ENCODE measurements at regions not wholly inside any gene's neighbourhood (a gene's known extent, or its start where the extent isn't known, plus 50 kb on each side); places are given as distances from the start of the nearest gene placed in this dataset.

GRCh38 chr11:86152006-86152862, 83.3 kb upstream of the PICALM start:
- Histone ChIP-seq H3K9me3 (ENCODE audit: control insufficient read depth, low read length) (peaks cover 2% of the 10 kb centered on the region), H3K9ac (ENCODE audit: extremely low read depth, low read length, poor library complexity, severe bottlenecking) (no peak overlapping the region), H3K27ac (ENCODE audit: low read depth, low read length) (peak overlapping the region; percentile 69), H3K36me3 (ENCODE audit: control insufficient read depth, insufficient read depth, low read length) (no peaks in the 10 kb centered on the region), H3K27me3 (ENCODE audit: control insufficient read depth, insufficient read depth, low read length, poor library complexity, severe bottlenecking) (no peaks in the 10 kb centered on the region), H3K4me1 (ENCODE audit: control insufficient read depth, insufficient read depth, low read length) (peaks cover 17% of the 10 kb centered on the region), H3K4me3 (ENCODE audit: low read length) (no peak overlapping the region)
- Mint-ChIP-seq H3K4me3 (no peak overlapping the region), H3K27ac (no peak overlapping the region), H3K36me3 (ENCODE audit: low read depth) (no peaks in the 10 kb centered on the region), H3K27me3 (ENCODE audit: insufficient read depth) (peaks cover 1% of the 10 kb centered on the region), H3K4me1 (peaks cover 26% of the 10 kb centered on the region), H3K9me3 (no peaks in the 10 kb centered on the region)
- no peak for DNase-seq
- 78% methylated on average over 2 of the region's 2 CpGs; no CpG with 5 or more reads in 1 of the 2 experiments for WGBS, 2 experiments (ENCODE audit: insufficient coverage in 1 of 2, insufficient read length in 1 of 2)
- TF ChIP-seq, protein P1, sequence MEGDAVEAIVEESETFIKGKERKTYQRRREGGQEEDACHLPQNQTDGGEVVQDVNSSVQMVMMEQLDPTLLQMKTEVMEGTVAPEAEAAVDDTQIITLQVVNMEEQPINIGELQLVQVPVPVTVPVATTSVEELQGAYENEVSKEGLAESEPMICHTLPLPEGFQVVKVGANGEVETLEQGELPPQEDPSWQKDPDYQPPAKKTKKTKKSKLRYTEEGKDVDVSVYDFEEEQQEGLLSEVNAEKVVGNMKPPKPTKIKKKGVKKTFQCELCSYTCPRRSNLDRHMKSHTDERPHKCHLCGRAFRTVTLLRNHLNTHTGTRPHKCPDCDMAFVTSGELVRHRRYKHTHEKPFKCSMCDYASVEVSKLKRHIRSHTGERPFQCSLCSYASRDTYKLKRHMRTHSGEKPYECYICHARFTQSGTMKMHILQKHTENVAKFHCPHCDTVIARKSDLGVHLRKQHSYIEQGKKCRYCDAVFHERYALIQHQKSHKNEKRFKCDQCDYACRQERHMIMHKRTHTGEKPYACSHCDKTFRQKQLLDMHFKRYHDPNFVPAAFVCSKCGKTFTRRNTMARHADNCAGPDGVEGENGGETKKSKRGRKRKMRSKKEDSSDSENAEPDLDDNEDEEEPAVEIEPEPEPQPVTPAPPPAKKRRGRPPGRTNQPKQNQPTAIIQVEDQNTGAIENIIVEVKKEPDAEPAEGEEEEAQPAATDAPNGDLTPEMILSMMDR (conservative IDR thresholded peaks at IDR 0.05), result no peak

DNA sequence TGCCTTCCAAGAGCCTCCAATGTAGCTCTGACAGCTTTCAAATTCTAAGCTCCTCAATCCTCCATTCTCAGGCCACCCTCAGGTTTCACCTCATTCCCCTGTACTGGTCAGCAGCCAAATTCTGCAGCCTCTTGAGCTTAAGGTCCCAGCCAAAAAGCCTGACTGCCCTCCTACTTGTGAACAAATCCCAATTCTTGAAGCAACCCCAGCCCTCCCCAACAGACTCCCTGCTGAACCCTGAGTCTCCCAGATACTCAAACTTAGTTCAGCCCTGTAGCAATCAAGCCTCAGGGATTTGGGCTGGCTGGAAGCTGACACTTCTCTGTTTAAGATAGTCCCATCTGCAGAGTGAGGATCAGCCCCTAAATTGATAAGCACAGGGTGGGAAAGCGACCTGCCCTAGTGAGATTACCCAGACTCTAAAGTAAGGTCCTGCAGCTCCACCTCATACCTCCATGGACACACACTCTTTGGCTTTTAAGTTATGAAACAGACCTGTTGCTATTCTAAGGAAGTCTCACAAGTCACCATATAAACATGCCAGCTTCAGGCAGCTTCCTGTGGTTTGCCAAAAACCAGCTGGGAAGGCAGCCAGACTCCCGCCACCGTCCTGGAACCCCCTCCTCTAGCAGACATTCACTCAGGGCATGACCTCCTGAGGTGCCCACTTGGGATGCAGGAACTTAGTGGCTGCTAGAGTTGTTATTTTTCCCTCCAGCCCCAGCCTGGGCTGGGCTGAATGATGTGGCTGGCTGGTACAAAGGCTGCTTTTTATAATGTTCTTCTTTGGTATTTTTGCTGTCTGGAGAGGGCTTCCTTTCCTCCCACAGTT, 82.5 kb upstream of the PICALM start:
- Histone ChIP-seq H3K9me3 (ENCODE audit: control insufficient read depth, low read length) (peaks cover 8% of the 10 kb centered on the region), H3K27ac (ENCODE audit: low read depth, low read length) (peak overlapping the region; percentile 69), H3K36me3 (ENCODE audit: control insufficient read depth, insufficient read depth, low read length) (no peaks in the 10 kb centered on the region), H3K9ac (ENCODE audit: extremely low read depth, low read length, poor library complexity, severe bottlenecking) (no peak overlapping the region), H3K4me3 (ENCODE audit: low read length) (no peak overlapping the region), H3K27me3 (ENCODE audit: control insufficient read depth, insufficient read depth, low read length, poor library complexity, severe bottlenecking) (no peaks in the 10 kb centered on the region), H3K4me1 (ENCODE audit: control insufficient read depth, insufficient read depth, low read length) (peaks cover 17% of the 10 kb centered on the region)
- H3K36me3 Mint-ChIP-seq (ENCODE audit: low read depth), result no peaks in the 10 kb centered on the region
- no peaks in the 10 kb centered on the region for H3K9me3 Mint-ChIP-seq
- DNase-seq, result peak; percentile 62
- 35 to 63% methylated on average over 3 of the region's 3 CpGs for WGBS, 2 experiments (ENCODE audit: insufficient coverage in 1 of 2, insufficient read length in 1 of 2)
- H3K4me3 Mint-ChIP-seq, result no peak overlapping the region
- TF ChIP-seq, protein P1 (conservative IDR thresholded peaks at IDR 0.05), result no peak
- peaks cover 1% of the 10 kb centered on the region for H3K27me3 Mint-ChIP-seq (ENCODE audit: insufficient read depth)
- H3K27ac Mint-ChIP-seq, result no peak overlapping the region
- H3K4me1 Mint-ChIP-seq, result peaks cover 26% of the 10 kb centered on the region

DNA sequence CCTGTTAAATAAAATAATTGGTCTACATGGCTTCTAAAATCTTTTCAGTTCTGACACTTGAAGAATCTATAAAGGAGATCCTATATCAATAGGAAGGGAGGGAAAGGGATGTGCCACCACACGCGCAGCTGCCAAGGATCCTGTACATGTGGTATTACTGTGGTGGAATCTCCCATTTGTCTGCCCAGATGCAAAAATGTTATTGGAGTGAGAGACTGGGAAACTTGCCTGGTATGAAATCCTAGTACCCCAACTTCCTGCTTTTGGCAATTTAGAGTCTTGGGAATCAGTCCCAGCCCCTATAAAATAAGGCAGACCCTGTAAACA, 81.9 kb upstream of the PICALM start:
- Histone ChIP-seq H3K4me1 (ENCODE audit: control insufficient read depth, insufficient read depth, low read length) (peaks cover 17% of the 10 kb centered on the region), H3K4me3 (ENCODE audit: low read length) (no peak overlapping the region), H3K9ac (ENCODE audit: extremely low read depth, low read length, poor library complexity, severe bottlenecking) (no peak overlapping the region), H3K27ac (ENCODE audit: low read depth, low read length) (no peak overlapping the region), H3K36me3 (ENCODE audit: control insufficient read depth, insufficient read depth, low read length) (no peaks in the 10 kb centered on the region), H3K27me3 (ENCODE audit: control insufficient read depth, insufficient read depth, low read length, poor library complexity, severe bottlenecking) (no peaks in the 10 kb centered on the region), H3K9me3 (ENCODE audit: control insufficient read depth, low read length) (peaks cover 8% of the 10 kb centered on the region)
- Mint-ChIP-seq H3K9me3 (no peaks in the 10 kb centered on the region), H3K36me3 (ENCODE audit: low read depth) (no peaks in the 10 kb centered on the region), H3K27me3 (ENCODE audit: insufficient read depth) (peaks cover 1% of the 10 kb centered on the region), H3K27ac (no peak overlapping the region), H3K4me3 (no peak overlapping the region), H3K4me1 (peaks cover 27% of the 10 kb centered on the region)
- TF ChIP-seq, protein P1 (conservative IDR thresholded peaks at IDR 0.05), result no peak
- 93 to 100% methylated on average over 2 of the region's 2 CpGs for WGBS, 2 experiments (ENCODE audit: insufficient coverage in 1 of 2, insufficient read length in 1 of 2)
- no peak for DNase-seq
